Activated naive CD4-positive, alpha-beta T cell treated with anti-CD3 and anti-CD28 coated beads, Interleukin-2, amount 10 ng/mL, durations not matched to agents 7 days and 5 days (primary cell): ENCODE measurements at regions not wholly inside any gene's neighbourhood (a gene's known extent, or its start where the extent isn't known, plus 50 kb on each side); places are given as distances from the start of the nearest gene placed in this dataset.
"Not testable (repeated sequence)": the region's sequence is repeated elsewhere in the genome, so short reads cannot be mapped to it uniquely, and the experiment has no call there.

Source experiments
- CTCF ChIA-PET: fragments of 350-600 bp; sonication (Branson Sonifier 250); formaldehyde crosslinking; loops from one replicate; lab custom pipeline; 2021; ENCODE audit warnings: antibody characterized with exemption; lab: Charles Lee
- DNase-seq: peaks from one replicate; pipeline ENCODE4 v3.0.0-alpha.2; 2020
- H3K27ac Mint-ChIP-seq: one replicate; pipeline ENCODE4 v1.8.0; 2021; ENCODE audit warnings: mild to moderate bottlenecking, moderate library complexity, mixed read lengths
- H3K27me3 Mint-ChIP-seq: one replicate; pipeline ENCODE4 v1.8.0; 2021; ENCODE audit warnings: mild to moderate bottlenecking, mixed read lengths
- H3K36me3 Mint-ChIP-seq: one replicate; pipeline ENCODE4 v1.8.0; 2021; ENCODE audit warnings: mixed read lengths
- H3K4me1 Mint-ChIP-seq: one replicate; pipeline ENCODE4 v1.8.0; 2021; ENCODE audit warnings: mixed read lengths
- H3K4me3 Mint-ChIP-seq: one replicate; pipeline ENCODE4 v1.8.0; 2021; ENCODE audit warnings: mild to moderate bottlenecking, moderate library complexity, mixed read lengths
- H3K9me3 Mint-ChIP-seq: one replicate; pipeline ENCODE4 v1.8.0; 2021; ENCODE audit warnings: mixed read lengths

DNA sequence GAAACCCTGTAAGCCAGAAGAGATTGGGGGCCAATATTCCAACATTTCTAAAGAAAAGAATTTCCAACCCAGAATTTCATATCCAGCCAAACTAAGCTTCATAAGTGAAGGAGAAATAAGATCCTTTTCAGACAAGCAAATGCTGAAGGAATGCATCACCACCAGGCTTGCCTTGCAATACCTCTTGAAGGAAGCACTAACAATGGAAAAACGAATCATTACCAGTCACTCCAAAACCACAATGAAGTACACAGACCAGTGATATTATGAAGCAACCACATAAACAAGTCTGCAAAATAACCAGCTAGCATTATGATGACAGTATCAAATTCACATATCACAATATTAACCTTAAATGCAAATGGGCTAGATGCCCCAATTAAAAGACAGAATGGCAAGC lies 224.4 kb upstream of the TBX18 start:
- CTCF ChIA-PET: not testable (repeated sequence)

DNA sequence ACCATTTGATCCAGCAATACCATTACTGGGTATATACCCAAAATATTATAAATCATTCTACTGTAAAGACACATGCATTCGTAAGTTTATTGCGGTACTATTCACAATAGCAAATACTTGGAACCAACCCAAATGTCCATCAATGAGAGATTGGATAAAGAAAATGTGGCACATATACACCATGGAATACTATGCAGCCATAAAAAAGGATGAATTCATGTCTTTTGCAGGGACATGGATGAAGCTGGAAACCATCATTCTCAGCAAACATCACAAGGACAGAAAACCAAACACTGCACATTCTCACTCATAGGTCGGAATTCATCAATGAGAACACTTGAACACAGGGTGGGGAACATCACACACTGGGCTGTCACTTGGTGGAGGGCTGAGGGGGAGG lies 221.1 kb upstream of the TBX18 start:
- DNase-seq, H3K4me1 Mint-ChIP-seq, H3K4me3 Mint-ChIP-seq, H3K36me3 Mint-ChIP-seq, H3K27me3 Mint-ChIP-seq, CTCF ChIA-PET, H3K9me3 Mint-ChIP-seq, H3K27ac Mint-ChIP-seq: not testable (repeated sequence)

More for the DNA sequence above, 224.4 kb upstream of the TBX18 start:
- H3K27me3 Mint-ChIP-seq, DNase-seq, H3K36me3 Mint-ChIP-seq, H3K27ac Mint-ChIP-seq, H3K4me3 Mint-ChIP-seq, H3K4me1 Mint-ChIP-seq: not testable (repeated sequence)
- peaks cover 20% of the 10 kb centered on the region for H3K9me3 Mint-ChIP-seq

DNA sequence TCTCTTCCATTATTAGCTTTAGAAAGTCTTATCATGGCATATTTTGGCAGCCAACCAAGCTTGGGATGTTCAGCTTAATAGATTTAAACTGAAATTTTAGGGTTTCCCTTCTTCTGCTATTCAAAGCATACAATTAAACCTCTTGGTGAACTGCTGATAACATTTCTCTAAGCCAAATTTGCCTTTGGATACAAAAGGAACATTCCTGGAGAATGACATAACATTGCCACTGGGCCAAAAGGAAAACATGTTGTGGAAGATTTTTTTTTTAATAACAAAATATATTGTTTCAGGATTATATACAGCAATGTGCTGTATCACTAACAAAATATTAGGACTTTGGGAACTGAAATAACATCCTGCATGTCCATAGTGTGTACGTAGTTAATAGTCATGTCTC lies 215.1 kb upstream of the TBX18 start:
- no peak overlapping the region for H3K27ac Mint-ChIP-seq
- no peaks in the 10 kb centered on the region for H3K27me3 Mint-ChIP-seq
- H3K4me1 Mint-ChIP-seq: no peaks in the 10 kb centered on the region
- peaks cover 3% of the 10 kb centered on the region for H3K9me3 Mint-ChIP-seq
- H3K36me3 Mint-ChIP-seq: no peaks in the 10 kb centered on the region
- CTCF ChIA-PET: no interaction called here
- H3K4me3 Mint-ChIP-seq: no peak overlapping the region
- DNase-seq: no peak

DNA sequence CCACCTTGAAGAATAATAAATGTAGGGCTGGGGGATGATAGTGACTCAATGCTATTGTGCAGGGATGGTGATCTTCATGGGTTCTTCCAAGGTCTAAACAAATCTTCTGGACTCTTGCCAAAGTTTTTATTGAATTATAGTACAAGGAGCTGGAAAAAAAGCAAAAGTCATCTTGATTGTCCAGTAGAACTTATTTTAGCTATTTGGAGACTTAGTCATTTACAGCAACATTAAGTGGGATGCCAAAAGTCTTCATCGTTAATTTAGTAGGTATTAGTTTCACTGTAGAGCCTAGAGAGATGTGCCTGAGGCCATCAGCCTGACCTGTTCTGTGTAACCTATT lies 212.9 kb upstream of the TBX18 start:
- Mint-ChIP-seq H3K27me3 (no peaks in the 10 kb centered on the region), H3K27ac (no peak overlapping the region), H3K4me1 (no peaks in the 10 kb centered on the region), H3K9me3 (no peaks in the 10 kb centered on the region), H3K4me3 (no peak overlapping the region), H3K36me3 (no peaks in the 10 kb centered on the region)
- CTCF ChIA-PET: no interaction called here
- no peak for DNase-seq

DNA sequence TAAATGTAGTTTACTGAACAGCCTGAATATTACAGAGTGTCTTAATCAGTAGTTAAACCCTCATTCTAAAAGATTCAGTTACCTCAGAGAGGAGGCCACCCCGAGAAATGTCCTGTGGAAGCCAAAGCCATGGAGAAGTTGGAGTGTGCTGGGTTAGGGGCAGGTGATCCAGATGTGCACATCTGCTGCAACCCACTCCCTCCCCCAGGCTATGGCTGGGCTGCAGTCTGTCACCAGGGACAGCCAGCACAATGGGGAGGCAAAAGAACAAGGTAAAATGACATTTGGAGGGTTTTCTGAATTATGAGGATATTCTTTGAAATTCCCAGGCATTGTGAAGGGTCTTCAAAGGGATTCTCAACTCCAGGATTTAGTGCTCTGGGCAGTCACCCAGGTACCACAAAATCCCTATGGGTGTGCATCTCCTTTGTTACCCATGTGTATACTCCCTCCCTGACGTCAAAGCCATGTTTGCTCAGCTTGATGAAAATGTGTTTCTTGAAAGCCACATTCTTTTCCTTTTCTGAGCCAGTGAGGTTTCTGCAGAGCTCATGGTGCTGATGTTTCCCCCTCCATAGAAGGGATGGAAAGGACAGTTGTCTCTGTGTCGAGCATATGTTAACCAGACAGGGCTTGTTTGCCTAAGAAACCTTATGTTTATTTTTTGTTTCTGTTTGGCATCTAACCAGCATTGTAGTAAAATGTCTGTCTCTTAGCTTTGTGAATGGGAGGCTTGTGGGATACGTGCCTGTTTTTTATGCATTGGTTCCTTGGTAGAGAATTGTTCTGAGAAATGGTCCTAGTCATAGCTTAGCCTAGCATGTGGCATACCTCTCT lies 212.3 kb upstream of the TBX18 start:
- Mint-ChIP-seq H3K27me3 (no peaks in the 10 kb centered on the region), H3K36me3 (no peaks in the 10 kb centered on the region), H3K9me3 (no peaks in the 10 kb centered on the region), H3K4me3 (no peak overlapping the region), H3K4me1 (no peaks in the 10 kb centered on the region), H3K27ac (no peak overlapping the region)
- CTCF ChIA-PET: no interaction called here
- DNase-seq: no peak

DNA sequence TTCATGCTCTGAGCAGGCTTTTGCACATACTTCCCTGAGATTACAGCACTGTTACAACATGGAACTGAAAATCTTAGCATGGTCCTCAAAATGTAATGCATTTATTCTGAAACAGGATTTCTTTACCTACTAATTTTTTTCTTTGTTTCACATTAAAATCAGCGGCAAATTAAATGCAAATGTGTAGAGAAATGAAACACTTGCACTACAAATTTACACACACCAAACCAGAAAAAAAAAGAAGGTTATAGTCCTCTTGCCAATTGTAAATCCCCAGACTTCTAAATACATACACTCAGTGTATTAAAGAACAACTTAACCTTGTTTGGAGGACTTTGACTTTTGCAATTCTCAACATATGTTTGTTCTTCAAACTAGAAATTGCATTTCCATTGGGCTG lies 210.9 kb upstream of the TBX18 start:
- DNase-seq: no peak
- no peak overlapping the region for H3K4me3 Mint-ChIP-seq
- H3K4me1 Mint-ChIP-seq: no peaks in the 10 kb centered on the region
- H3K9me3 Mint-ChIP-seq: peaks cover 2% of the 10 kb centered on the region
- CTCF ChIA-PET: no interaction called here
- H3K27me3 Mint-ChIP-seq: no peaks in the 10 kb centered on the region
- H3K36me3 Mint-ChIP-seq: no peaks in the 10 kb centered on the region
- no peak overlapping the region for H3K27ac Mint-ChIP-seq

DNA sequence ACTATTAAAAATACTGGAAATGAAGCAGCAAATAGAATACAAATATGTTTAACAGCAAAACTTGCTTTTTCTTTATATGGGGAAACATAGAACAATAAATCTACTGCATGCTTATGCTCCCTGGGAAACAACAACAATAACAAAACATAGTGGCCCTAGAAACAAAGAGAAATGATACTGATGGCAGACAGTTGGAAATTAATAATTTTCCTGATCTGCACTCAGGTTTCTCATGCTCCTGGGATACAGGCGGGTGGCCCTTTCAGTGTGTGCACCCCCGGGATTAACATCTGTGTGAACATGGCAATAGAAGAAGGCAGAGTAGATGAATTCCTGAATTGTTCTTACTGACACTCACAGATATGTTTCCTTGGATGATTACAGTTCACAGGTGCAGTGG lies 209.2 kb upstream of the TBX18 start:
- no peak overlapping the region for H3K4me3 Mint-ChIP-seq
- H3K4me1 Mint-ChIP-seq: no peaks in the 10 kb centered on the region
- DNase-seq: no peak
- H3K27me3 Mint-ChIP-seq: no peaks in the 10 kb centered on the region
- H3K27ac Mint-ChIP-seq: no peak overlapping the region
- CTCF ChIA-PET: interaction anchor here (0.6 kb wide), 1 partner anchor 25 kb away, joined by 3 read pairs; no protein-coding TSS in a partner anchor
- peaks cover 7% of the 10 kb centered on the region for H3K9me3 Mint-ChIP-seq
- H3K36me3 Mint-ChIP-seq: no peaks in the 10 kb centered on the region

DNA sequence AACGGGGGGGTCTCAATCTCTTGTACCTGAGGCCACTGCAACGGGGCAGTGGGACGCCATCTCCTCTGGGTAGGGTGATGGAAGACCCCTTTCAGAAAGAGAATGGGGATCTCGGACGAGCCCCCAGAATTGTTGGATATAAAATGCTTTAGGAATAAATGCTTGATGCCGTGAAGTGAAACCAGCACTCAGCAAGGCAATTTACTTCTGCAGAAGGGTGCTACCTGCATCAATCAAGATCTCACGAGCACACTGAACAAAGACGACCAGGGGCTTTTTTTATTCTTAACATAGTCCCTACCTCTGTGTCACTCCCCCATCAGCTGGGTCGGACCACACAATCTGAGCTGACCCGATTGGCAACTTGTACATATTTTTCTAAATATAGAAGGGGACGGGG lies 203.6 kb upstream of the TBX18 start:
- Mint-ChIP-seq H3K27ac (no peak overlapping the region), H3K9me3 (peaks cover 30% of the 10 kb centered on the region), H3K27me3 (no peaks in the 10 kb centered on the region), H3K36me3 (no peaks in the 10 kb centered on the region), H3K4me3 (no peak overlapping the region), H3K4me1 (no peaks in the 10 kb centered on the region)
- CTCF ChIA-PET: no interaction called here
- DNase-seq: no peak

DNA sequence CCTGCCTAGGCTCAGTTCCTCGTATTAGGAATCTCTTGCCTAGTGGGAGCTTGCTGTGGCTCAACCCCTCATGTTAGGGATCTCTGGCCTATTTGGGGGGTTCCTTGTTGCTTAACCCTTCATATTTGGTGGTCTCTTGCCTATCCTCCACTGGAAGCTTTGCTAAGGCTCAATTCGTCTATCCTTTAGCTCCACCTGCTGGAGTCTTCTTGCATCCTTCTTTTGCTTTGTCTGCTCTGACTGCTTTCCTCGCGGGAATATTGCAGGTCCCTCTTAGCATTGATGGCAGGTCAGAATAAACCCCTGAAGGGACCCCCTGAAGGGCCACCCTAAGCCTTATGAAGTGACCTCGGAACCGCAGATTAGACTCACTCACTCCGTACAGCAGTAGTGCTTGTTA lies 203.0 kb upstream of the TBX18 start:
- CTCF ChIA-PET: no interaction called here
- H3K9me3 Mint-ChIP-seq: peaks cover 30% of the 10 kb centered on the region
- no peak for DNase-seq
- no peaks in the 10 kb centered on the region for H3K4me1 Mint-ChIP-seq
- H3K4me3 Mint-ChIP-seq: no peak overlapping the region
- no peak overlapping the region for H3K27ac Mint-ChIP-seq
- no peaks in the 10 kb centered on the region for H3K27me3 Mint-ChIP-seq
- H3K36me3 Mint-ChIP-seq: no peaks in the 10 kb centered on the region

DNA sequence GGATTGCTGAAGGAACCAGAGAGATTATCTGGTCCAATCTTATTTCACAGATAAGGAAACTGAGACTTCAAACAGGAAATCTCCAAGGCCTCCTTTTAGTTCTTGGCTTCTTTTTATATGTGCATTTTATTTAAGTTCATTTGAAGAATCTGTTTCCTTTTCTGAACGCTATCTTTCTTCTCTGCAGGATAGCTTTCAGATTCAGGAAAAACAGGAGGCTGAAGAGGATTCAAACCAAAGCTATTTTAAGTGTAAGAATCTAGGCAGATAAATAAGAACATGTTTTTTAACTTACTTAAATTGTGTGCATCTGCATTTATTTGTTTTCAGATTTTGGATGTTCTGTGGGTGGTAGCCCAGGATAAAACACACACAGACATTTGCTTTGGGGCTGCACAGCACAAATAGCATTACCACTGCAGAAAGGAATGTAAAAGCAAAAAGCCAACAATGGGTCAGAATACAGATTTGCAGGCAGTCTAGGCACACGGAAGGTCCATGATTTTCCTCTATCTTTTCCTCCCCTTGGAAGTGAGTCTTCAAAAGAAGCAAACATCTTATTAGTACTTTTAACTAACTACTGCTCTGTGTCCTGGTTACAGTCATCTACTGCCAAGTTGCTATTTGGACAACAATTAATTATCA lies 188.8 kb upstream of the TBX18 start:
- H3K27me3 Mint-ChIP-seq: no peaks in the 10 kb centered on the region
- H3K36me3 Mint-ChIP-seq: no peaks in the 10 kb centered on the region
- no peak overlapping the region for H3K4me3 Mint-ChIP-seq
- CTCF ChIA-PET: no interaction called here
- DNase-seq: no peak
- no peak overlapping the region for H3K27ac Mint-ChIP-seq
- H3K9me3 Mint-ChIP-seq: peaks cover 3% of the 10 kb centered on the region
- no peaks in the 10 kb centered on the region for H3K4me1 Mint-ChIP-seq

DNA sequence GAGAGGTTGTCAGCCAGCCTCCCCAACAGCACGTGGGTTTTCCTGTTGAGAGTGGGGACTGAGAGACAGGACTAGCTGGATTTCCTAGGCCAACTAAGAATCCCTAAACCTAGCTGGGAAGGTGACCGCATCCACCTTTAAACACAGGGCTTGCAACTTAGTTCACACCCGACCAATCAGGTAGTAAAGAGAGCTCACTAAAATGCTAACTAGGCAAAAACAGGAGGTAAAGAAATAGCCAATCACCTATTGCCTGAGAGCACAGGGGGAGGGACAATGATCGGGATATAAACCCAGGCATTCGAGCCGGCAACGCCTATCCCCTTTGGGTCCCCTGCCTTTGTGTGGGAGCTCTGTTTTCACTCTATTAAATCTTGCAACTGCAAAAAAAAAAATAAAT lies 180.5 kb upstream of the TBX18 start:
- DNase-seq, CTCF ChIA-PET, H3K4me3 Mint-ChIP-seq, H3K27me3 Mint-ChIP-seq, H3K36me3 Mint-ChIP-seq, H3K27ac Mint-ChIP-seq, H3K9me3 Mint-ChIP-seq, H3K4me1 Mint-ChIP-seq: not testable (repeated sequence)

DNA sequence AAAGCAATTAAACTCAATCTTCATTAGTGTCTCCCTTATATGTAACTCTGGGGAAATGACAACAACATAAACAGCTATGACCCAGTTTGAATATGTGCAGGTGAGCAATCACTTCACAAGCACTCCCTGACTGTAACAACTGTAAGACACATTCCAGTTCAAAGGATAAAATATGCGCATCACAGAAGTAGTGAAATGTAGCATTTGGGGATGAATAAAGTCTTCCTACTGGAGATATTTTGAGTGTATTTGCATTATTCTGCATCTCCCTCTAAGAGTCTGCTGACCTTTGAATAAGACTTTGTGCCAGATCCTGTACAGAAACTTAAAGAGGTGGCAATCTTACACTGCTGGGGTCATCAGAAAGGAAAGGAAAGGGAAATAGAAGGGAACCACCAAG lies 179.5 kb upstream of the TBX18 start:
- Mint-ChIP-seq H3K4me3 (no peak overlapping the region), H3K27me3 (no peaks in the 10 kb centered on the region), H3K4me1 (no peaks in the 10 kb centered on the region), H3K36me3 (no peaks in the 10 kb centered on the region), H3K9me3 (no peaks in the 10 kb centered on the region), H3K27ac (no peak overlapping the region)
- CTCF ChIA-PET: no interaction called here
- no peak for DNase-seq

DNA sequence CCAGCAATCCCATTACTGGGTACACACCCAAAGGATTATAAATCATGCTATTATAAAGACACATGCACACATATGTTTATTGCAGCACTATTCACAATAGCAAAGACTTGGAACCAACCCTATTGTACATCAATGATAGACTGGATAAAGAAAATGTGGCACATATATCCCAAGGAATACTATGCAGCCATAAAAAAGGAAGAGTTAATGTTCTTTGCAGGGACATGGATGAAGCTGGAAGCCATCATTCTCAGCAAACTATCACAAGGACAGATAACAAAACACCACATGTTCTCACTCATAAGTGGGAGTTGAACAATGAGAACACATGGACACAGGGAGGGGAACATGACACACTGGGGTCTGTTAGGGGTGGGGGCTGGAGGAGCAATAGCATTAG lies 177.2 kb upstream of the TBX18 start:
- H3K27me3 Mint-ChIP-seq, H3K4me1 Mint-ChIP-seq, H3K4me3 Mint-ChIP-seq, DNase-seq, CTCF ChIA-PET, H3K36me3 Mint-ChIP-seq, H3K9me3 Mint-ChIP-seq, H3K27ac Mint-ChIP-seq: not testable (repeated sequence)

DNA sequence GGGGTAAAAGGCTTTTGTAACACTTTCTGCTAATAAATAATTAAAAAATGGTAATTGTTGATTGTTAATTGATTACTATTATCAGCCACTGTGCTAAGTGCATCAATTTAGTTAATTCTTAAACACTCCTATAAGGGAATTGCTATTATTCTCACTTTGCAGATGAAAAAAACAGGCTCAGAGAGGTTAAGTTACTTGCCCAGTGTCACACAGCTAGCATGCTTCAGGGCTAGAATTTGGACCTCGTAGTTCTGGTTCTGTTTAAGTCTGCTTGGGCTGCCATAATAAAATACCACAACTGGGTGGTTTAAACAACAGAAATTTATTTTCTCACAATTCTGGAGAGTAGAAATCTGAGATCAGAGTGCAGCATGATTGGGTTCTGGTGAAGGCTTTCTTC lies 164.8 kb upstream of the TBX18 start:
- no peaks in the 10 kb centered on the region for H3K4me1 Mint-ChIP-seq
- H3K36me3 Mint-ChIP-seq: no peaks in the 10 kb centered on the region
- no peaks in the 10 kb centered on the region for H3K9me3 Mint-ChIP-seq
- no peaks in the 10 kb centered on the region for H3K27me3 Mint-ChIP-seq
- no peak for DNase-seq
- CTCF ChIA-PET: no interaction called here
- H3K27ac Mint-ChIP-seq: no peak overlapping the region
- H3K4me3 Mint-ChIP-seq: no peak overlapping the region

DNA sequence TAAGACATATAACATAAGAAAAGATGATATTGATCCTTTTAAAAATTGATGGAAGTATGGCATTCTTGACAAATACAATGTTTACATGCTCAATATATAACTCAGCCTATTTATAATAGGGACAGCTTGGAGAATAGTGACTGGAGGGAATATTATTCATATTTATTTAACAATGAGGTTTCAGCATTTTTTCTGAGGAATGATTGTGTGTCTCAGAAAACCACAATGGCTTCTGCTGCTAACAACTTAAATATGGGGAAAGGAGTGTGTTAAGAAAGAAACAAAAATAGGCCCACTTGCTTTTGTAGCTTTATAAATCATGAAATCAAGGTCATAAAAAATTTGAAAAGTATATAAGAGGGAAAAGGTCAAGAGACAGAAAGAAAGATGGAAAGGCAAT lies 163.2 kb upstream of the TBX18 start:
- H3K27me3 Mint-ChIP-seq: no peaks in the 10 kb centered on the region
- CTCF ChIA-PET: no interaction called here
- H3K9me3 Mint-ChIP-seq: no peaks in the 10 kb centered on the region
- no peaks in the 10 kb centered on the region for H3K4me1 Mint-ChIP-seq
- H3K4me3 Mint-ChIP-seq: no peak overlapping the region
- no peaks in the 10 kb centered on the region for H3K36me3 Mint-ChIP-seq
- H3K27ac Mint-ChIP-seq: no peak overlapping the region
- DNase-seq: no peak
